RWPE2 (cell line): ENCODE measurements at regions not wholly inside any gene's neighbourhood (a gene's known extent, or its start where the extent isn't known, plus 50 kb on each side); places are given as distances from the start of the nearest gene placed in this dataset.

Source experiments
- ATAC-seq: fragments of 200-7000 bp; cut with Tn5 transposase; 3 replicates; pipeline ENCODE4 v1.9.1; 2021; ENCODE audit warnings: low read depth
- DNase-seq: peaks from one replicate; pipeline ENCODE4 v3.0.0-alpha.2; 2020; ENCODE audit warnings: low spot score
- H3K27ac ChIP-seq: fragments of 450-650 bp; 2 replicates; pipeline ENCODE4 v1.5.1; 2017; ENCODE audit warnings: mild to moderate bottlenecking; ENCODE audit not compliant: poor library complexity, severe bottlenecking
- H3K27me3 ChIP-seq: fragments of 250-450 bp; sonication (Bioruptor Pico); 2 replicates; pipeline ENCODE4 v1.5.1; 2021; ENCODE audit warnings: mild to moderate bottlenecking, moderate library complexity; ENCODE audit not compliant: insufficient read depth, poor library complexity, severe bottlenecking
- H3K36me3 ChIP-seq: fragments of 250-450 bp; sonication (Bioruptor Pico); 2 replicates; pipeline ENCODE4 v1.5.1; 2020; ENCODE audit warnings: low read depth, mild to moderate bottlenecking, moderate library complexity
- H3K4me1 ChIP-seq: fragments of 250-450 bp; sonication (Bioruptor Pico); 2 replicates; pipeline ENCODE4 v1.5.1; 2021; ENCODE audit warnings: mild to moderate bottlenecking, moderate library complexity; ENCODE audit not compliant: insufficient read depth, poor library complexity, severe bottlenecking
- H3K4me3 ChIP-seq: fragments of 250-450 bp; sonication (Bioruptor Pico); 2 replicates; pipeline ENCODE4 v1.5.1; 2021; ENCODE audit warnings: mild to moderate bottlenecking, moderate library complexity; ENCODE audit not compliant: severe bottlenecking
- H3K9me3 ChIP-seq: fragments of 250-450 bp; sonication (Bioruptor Pico); 2 replicates; pipeline ENCODE4 v1.5.1; 2021; ENCODE audit warnings: mild to moderate bottlenecking, moderate library complexity; ENCODE audit not compliant: severe bottlenecking
- CTCF ChIP-seq: fragments of 450-650 bp; IDR thresholded peaks from one replicate; pipeline ENCODE4 v1.5.1; 2017; ENCODE audit warnings: mild to moderate bottlenecking, moderate library complexity; ENCODE audit not compliant: poor library complexity, severe bottlenecking

- ATAC-seq, result no peak
Measured at GRCh38 chrX:43211570-43211969, 433.6 kb upstream of the PPP1R2C start.

DNA sequence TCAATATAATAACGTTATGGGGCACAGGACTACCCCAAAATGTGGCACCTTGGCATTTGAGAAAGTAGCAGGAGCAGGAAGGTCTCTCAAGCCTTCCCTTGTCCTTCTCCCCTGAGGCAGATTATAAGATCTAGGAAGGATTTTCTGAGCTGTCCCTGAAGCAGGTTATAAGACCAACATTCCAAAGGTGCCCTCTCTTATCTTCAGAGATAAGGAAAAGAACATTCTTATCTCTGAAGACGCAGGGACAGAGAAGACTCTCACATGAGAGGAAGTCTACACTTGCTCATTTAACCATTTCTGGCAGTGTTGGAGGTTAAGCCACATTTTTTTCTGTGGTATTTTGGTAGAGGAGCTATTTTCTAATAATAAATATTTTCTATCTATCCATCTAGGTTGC, 437.9 kb upstream of the MAOA start:
- DNase-seq, result no peak
- H3K4me3 ChIP-seq, result no peak overlapping the region
- no peaks in the 10 kb centered on the region for H3K9me3 ChIP-seq
- H3K27me3 ChIP-seq, result no peaks in the 10 kb centered on the region
- no peak for ATAC-seq
- no peaks in the 10 kb centered on the region for H3K36me3 ChIP-seq
- TF ChIP-seq CTCF, result no peak
- no peaks in the 10 kb centered on the region for H3K4me1 ChIP-seq
- H3K27ac ChIP-seq, result no peak overlapping the region

More at GRCh38 chrX:43211570-43211969, 433.6 kb upstream of the PPP1R2C start:
- no peak for DNase-seq
- Histone ChIP-seq H3K27me3 (no peaks in the 10 kb centered on the region), H3K4me1 (no peaks in the 10 kb centered on the region), H3K27ac (no peak overlapping the region), H3K9me3 (no peaks in the 10 kb centered on the region), H3K36me3 (no peaks in the 10 kb centered on the region), H3K4me3 (no peak overlapping the region)
- no peak for TF ChIP-seq CTCF

- TF ChIP-seq CTCF, result no peak
- no peaks in the 10 kb centered on the region for H3K9me3 ChIP-seq
- H3K4me1 ChIP-seq, result no peaks in the 10 kb centered on the region
- H3K36me3 ChIP-seq, result no peaks in the 10 kb centered on the region
- H3K4me3 ChIP-seq, result no peak overlapping the region
- no peak overlapping the region for H3K27ac ChIP-seq
- no peaks in the 10 kb centered on the region for H3K27me3 ChIP-seq
- ATAC-seq, result 0 out of 3 replicates have a peak, but pooled peaks have one; percentile 29
- DNase-seq, result no peak
Measured at GRCh38 chrX:43224496-43224895, 431.6 kb upstream of the MAOA start.

DNA sequence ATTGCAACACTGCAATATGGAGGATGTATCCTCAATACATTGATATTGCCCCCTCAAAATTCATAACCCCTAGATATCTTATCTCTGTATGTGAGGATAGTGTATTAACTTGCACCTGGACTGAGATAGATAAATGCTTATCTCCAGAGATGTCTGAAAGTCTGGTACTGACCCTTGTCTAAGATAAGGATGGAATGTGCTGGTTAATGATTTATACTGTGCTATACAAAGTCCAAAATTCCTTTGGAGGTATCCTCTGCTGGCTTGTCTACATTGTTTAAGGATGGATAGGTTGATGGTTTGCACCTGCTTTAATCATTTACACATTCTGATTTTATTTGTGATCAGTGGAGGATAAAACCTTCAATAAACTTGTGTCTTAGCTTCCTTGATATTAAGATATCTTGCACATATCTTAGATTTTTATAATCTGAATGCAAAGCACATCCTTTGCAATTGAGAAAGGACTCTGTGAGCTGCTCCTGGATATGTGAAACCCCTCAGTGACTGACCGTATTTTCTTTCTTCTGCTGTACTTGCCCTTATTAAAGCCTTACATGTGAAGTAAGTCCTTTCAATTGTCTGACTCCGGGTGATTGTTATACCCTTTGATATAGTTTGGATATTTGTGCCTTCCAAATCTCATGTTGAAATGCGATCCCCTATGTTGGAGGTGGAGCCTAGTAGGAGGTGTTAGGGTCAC, 430.3 kb upstream of the MAOA start:
- Histone ChIP-seq H3K4me3 (no peak overlapping the region), H3K27me3 (no peaks in the 10 kb centered on the region), H3K4me1 (no peaks in the 10 kb centered on the region), H3K27ac (no peak overlapping the region), H3K36me3 (no peaks in the 10 kb centered on the region), H3K9me3 (no peaks in the 10 kb centered on the region)
- DNase-seq (no peak), ATAC-seq (no peak)
- no peak for TF ChIP-seq CTCF

DNA sequence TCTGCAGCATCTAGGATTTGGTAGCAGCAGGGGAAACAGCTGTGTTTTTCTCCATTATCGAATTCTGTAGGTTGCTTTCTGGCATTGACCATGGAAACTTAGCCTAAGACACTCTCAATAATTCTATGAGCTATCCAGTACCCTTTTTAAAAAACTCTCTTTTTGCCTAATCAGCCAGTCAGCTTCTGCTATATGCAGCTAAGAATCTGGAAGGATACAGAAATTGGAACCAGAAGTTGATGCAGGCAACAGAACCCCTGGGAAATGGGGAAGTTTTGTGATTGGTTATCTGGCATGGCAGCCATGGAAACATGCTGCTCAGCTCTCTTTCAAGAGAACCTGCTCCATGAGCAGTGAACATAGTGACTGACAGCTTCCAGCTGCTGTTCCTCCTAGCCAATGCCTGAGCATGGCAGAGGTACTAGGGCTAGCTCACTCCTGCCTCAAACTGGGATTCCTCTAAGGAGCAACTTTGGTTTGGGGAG, 417.6 kb upstream of the MAOA start:
- DNase-seq, result no peak
- TF ChIP-seq CTCF, result no peak
- H3K9me3 ChIP-seq, result no peaks in the 10 kb centered on the region
- no peaks in the 10 kb centered on the region for H3K27me3 ChIP-seq
- H3K36me3 ChIP-seq, result no peaks in the 10 kb centered on the region
- H3K27ac ChIP-seq, result no peak overlapping the region
- ATAC-seq, result no peak
- no peaks in the 10 kb centered on the region for H3K4me1 ChIP-seq
- H3K4me3 ChIP-seq, result no peak overlapping the region
